HG02970 (cell line): ENCODE measurements at regions not wholly inside any gene's neighbourhood (a gene's known extent, or its start where the extent isn't known, plus 50 kb on each side); places are given as distances from the start of the nearest gene placed in this dataset.

Experiments used
- ATAC-seq: cut with Tn5 transposase; IDR thresholded peaks from one replicate; pipeline ENCODE4 v1.9.1; 2021; ENCODE audit warnings: mild to moderate bottlenecking, moderate library complexity, moderate number of reproducible peaks; ENCODE audit not compliant: unreplicated experiment, low FRiP score

DNA sequence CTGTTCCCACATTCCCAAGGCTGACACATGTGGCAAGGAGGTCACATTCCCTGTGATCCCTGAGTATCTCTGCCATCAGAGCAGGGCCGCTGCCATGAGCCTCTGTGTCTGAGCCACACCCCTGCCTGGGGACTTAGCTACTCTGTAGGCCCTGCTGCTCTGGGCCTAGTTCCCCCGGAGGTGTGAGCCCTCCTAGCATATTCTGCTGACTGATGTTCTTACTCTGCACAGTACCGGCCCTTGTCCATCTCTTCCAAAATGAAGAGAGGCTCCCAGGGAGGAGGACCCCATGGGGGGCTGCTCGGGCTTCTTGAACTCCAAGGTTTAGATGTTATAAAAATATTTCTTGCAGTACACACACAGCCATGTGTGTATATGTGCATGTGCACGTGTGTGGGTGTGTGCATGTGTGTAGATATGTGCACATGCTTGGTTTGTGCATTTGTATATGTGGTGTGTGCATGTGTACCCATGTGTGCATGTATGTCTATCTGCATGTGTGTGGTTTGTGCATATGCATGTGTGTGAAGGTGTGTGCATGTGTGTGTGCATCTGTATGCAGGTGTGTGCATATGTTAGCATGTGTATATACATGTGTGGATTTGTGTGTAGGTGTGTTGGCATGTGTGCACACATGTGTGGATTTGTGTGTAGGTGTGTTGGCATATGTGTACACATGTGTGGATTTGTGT, 101.2 kb downstream of the ERMARD start:
- ATAC-seq: no peak

DNA sequence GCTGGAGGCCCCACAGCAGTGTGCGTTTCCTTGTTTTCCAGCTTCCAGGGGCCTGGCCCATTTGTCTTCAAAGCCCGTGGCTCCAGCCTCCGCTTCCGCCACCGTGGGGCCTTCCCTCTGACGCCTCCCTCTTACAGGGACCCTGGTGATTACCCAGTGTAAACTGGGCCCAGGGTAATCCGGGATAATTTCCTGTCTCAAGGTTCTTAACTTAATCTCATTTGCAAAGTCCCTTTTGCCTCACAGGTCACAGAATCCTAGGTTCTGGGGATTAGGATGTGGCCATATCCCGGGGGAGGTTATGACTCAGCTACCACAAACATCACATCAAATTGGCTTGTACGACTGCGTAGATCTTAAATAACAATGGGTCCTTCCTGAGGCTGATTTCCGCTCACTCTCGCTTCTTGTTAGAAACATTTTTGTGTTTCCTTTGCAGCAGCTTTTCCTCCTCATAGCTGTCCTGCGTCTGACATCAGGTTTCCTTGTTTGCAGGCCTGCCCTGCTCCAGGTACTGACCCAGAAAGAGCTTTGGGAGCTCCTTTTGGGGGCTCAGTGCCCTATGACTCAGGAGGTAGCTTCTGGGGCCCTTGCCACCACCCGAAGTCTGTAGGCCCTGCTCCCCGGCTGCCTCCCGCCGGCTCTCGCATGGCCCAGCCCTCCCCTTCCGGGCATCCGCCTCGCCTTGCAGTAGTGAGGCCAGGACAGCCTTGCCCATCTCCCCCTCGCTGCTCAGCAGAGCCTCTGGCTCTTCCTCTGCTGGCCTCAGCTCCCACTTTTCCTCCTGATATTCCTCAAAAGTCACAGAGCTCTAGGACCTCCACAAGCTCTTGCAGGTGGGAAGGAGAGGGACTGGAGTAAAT, 100.5 kb downstream of the ERMARD start:
- no peak for ATAC-seq

DNA sequence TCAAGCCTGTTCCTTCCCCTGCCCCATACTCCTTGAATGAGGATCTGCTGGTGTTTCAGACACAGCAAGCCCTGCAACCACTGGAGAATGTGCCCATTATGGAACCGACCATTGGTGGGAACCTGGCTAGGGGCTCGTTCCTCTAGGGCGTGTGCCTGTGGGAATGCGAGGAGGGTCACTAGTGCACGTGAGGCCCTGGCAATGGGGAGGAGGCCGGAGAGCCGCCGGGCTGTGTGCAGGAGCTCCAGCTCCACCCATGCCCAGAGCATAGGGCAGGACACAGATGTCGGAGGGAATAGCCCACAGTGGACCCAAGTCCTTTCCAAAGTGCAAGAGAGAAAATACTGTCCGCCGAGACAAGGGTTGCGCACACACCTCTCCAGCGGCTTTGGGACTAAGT, 99.3 kb downstream of the ERMARD start:
- no peak for ATAC-seq

DNA sequence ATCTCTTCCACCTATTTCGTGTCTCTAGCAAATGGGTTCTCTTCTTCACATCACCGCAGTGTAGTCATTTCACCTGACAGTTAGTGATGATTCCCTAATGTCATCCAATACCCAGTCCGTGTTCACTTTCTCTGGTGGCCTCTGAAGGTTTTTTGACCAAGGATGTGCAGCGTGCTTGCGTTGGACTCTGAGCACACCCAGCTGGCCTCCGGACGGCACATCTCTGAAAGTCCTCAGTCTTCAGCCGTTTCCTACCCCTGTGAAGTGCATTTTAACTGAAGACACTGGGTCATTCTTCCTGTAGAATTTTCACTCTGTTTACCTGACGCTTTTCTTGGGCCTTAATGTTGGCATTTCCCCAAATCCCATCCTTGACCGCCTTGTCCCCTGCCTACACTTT, 98.7 kb downstream of the ERMARD start:
- ATAC-seq: no peak

DNA sequence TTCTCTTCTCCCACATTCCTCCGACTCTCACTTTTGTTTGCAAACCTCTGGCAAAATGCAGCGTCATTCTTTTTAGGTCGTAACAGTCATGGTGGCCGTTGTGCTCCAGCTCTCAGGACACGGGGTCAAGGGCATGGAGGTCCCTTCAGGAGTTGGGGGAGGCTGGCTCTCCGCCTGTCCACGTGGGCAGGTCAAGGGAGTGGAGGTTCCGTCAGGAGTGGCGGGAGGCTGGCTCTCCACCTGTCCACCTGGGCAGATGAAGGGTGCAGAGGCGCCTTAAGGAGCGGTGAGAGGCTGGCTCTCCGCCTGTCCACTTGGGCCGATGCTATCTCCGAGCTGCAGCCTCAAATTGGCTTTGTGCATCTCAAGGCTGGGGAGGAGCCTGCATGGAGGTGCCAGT, 98.0 kb downstream of the ERMARD start:
- ATAC-seq: no peak

DNA sequence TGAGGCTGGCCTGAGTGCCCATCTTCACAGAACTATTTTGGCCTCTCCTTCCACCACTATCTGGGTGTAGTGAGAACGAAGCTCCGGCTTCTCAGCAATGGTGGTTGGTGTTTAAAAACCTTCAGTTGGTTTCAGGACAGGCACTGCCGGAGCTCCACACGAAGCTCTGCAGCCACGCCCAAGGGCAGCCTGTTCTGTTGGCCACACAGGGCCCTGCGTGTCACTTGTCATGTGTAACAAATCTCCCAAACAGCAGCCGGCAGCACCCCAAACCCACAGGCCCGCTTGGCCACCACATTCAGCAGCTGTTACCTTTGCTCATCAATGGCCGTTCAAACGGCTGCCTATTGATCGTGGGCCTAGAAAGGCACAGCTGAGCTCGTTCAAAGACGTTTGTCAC, 97.5 kb downstream of the ERMARD start:
- ATAC-seq: no peak

DNA sequence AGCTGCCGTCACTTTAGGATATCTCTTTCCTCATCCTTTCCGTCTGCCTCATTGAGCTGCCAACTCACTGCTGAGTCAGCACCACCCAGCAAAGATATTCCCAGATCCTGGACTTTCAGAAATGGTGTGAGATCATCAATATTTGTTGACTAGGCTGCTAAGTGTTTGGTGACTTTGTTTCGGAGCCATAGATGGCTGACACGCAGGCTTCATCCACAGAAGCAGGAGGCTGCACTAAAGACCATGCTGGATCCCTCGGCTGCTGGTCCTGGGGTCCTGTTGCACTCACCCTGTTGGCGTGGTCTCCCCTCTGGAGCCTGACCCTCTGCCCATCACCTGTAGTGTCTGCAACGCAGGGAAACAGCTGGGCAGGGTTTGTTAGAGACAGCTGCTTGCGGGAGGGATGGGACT, 96.5 kb downstream of the ERMARD start:
- no peak for ATAC-seq

DNA sequence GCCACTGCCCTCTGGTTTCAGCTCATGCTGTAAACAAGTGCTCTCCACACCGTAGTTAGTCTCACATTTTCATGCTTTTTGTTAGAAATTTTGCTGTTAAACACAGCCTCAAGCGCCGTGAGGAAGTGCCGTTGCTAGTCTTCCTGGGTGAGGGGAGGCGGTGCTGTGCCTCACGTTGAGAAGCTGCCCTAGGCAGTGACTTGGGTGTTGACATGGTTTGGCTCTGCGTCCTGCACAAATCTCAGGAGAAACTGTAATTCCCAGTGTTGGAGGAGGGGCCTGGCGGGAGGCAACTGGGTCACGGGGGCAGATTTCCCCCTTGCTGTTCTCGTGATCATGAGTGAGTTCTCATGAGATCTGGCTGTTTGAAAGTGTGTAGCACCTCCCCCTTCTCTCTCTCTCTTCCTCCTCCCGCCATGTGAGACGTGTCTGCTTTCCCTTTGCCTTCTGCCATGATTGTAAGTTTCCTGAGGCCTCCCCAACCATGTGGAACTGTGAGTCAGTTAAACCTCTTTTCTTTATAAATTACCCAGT, 95.8 kb downstream of the ERMARD start:
- ATAC-seq: no peak

DNA sequence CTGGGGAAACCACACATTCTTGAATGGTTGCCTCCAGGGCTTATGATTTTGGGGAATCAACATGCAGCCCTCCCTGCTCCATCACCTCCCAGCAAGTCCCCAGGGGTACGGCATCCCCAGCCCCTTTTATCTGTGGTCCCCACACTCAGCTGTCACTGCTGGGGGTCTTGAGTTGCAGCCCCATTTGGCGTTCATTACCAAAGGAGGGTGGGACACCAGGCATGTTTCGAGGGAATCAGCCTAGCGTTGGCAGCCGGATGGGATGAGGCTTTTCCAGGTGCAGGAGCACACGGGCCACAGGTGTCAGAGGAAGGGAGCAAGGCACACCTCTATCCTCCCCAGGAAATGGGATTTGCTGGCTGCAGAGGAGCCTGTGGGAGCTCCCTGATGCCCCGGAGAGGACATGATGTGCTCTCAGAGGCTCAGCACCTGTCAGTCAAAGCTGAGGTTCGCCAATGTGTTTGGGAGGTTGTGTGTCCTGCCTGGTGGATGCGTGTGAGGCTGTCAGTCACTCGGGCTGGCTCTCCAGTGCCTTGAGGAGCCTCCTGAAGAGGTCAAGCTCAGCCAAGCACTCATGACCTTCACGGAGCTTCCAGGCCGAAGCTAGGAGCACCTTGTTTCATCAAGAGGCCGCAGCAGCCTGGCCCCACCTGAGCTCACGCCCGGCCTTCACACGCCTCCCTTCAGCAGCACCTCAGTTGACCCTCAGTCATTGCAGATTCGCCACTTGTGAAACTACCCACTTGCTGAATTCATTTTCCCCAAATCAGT, 95.0 kb downstream of the ERMARD start:
- no peak for ATAC-seq

DNA sequence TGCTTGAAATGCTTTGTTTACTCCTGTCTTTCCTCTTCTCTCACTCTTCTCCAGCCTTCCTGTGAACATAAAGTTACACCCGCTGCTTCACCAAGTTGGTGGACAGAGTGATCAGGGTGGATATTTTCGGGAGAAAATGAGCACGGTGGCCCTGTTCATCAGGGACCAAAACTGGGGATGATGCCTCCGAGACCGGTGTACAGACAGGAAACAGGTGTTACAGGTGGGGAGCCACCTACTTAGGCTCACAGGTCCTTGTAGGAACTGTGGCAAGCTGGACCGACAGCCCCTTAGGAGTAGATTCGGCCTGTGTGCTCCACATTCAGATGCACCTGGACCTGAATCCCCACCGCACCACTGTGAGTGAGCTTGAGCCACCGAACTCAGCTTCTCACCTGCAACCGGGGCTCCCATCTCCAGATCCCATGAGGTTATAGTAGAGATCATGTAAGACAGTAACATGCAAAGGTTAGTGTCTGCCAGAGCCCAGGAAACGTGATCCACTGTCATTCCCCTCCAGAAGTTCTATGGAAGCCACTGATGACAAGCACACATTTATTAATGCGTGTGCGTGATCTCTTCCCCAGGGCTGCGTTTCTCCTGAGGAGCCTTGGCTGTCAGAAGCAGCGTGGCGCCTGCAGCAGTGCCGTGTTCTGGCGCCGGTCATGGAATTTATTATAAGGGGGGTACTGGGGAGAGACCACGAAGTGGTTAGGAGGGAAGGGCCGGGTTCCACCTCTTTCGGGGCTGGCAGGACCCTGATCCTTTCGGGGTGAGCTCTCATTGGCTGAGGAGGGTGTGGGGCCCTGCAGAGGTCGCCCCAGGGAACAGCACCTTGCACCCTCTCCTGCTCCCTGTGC, 94.2 kb downstream of the ERMARD start:
- ATAC-seq: no peak

DNA sequence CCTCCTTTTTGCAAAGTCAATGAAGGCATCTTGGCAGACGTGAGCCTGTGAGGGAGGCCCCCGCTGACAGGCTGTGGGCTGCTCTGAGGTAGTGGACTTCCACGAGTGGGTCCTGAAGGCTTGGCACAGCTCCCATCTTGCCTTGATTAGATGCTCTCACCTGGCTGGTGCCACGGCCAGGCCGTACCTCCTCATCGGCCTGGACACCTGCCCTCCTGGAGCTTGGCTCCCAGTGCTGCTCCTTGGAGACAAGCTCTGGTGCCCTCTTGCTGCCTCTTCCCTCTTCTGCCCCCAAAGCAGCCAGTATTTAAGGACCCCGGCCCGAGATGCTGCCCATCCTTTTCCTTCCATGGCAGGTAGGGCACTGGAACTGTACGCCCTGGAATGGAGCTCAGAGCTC, 93.5 kb downstream of the ERMARD start:
- ATAC-seq: no peak

DNA sequence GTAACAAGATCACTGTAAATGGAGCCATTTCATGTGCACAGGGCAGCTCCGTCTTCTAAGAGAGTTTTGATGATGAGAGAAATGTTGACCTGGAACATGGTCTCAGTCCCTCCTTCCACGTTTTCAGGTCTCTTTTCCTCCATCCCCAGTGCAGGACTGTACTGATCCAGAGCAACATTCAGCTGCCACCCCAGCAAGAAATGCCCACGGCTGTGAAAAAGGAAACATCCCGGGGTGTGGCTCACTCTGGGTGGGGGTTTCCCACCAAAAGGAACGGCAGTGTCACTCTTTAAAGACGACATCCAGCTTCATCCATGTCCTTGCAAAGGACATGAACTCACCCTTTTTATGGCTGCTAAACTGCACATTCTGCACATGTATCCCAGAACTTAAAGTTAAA, 92.6 kb downstream of the ERMARD start:
- no peak for ATAC-seq

DNA sequence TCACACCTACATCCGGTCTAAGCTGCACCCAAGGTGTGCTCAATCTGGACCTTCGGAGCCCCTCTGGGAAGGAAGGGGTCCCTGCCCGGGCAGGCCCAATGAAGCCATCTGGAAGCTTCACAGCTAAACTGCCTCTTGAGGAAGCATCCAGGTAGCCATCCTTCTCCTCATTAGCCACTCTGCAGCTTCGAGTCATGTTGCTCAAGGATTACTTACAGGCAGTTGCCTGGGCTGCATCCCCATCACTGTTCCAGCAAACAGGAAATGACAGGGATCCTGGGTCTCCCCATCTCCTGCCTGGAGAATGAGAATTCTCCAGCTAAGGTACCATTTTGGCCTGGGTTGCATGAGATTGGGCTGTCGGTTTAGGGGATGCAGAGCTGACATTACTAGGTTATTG, 91.7 kb downstream of the ERMARD start:
- ATAC-seq: no peak

DNA sequence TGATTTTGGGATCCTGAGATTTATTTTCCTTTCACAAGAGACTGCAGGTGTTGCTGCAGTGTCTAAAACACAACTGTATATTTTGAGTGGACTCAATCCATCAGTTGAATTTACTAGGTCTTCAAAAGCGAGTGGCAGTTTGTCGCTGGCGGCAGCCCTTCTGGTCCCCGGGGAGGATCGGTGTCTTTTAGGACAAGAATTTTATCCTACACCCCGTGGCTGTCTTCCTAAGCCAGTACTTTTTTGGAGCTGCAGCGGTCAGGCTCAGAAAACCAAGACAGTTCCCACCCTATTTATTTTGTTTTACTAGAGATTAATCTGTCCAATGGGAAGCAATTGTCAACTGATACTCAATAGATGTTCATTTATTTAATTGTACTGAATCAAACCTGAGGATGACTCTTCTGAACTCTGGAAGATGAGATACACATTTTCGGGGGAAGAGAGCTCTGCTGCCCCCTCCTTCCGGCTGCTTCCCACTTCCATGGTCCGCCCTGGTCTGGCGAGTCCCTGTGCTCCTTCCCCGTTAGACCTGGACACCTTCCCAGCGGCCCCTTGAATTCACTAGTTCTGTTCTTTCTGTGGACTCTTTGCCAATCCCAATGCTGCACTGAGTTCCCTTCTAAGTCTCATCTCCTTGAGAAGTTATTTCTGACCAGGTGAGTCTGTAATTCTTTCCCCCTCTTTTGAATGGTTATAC, 90.6 kb downstream of the ERMARD start:
- no peak for ATAC-seq

DNA sequence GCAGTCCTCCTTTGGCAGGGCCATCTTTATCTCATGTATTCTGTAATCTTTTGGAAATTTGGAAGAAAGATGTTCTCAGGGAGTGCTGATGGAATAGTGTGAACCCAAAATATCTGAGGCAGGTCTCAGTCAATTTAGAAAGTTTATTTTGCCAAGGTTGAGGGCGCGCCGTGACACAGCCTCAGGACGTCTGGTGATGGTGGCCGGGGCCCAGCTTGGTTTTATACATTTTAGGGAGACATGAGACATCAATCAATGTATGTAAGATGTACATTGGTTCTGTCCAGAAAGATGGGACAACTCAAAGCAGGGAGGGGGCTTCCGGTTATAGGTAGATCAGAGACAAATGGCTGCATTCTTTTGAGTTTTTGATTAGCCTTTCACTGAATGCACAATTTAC, 89.8 kb downstream of the ERMARD start:
- no peak for ATAC-seq

DNA sequence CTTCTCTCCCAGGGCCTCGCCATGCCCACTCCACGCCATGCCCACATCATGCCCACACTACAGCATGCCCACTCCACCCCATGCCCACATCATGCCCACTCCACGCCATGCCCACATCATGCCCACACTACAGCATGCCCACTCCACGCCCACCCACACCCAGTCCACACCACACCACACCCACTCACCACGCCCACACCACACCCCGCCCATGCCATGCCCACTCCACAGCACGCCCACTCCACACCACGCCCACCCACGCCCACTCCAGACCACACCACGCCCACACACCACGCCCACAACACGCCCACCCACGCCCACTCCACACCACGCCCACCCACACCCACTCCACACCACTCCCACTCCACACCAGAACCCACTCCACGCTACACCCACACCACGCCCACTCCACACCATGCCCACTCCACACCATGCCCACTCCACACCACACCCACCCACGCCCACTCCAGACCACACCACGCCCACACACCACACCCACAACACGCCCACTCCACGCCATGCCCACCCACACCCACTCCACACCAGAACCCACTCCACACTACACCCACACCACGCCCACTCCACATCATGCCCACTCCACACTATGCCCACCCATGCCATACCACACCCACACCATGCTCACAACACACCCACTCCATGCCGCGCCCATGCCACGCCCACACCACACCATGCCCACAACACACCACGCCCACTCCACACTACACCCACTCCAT, 88.6 kb downstream of the ERMARD start:
- ATAC-seq: no peak

DNA sequence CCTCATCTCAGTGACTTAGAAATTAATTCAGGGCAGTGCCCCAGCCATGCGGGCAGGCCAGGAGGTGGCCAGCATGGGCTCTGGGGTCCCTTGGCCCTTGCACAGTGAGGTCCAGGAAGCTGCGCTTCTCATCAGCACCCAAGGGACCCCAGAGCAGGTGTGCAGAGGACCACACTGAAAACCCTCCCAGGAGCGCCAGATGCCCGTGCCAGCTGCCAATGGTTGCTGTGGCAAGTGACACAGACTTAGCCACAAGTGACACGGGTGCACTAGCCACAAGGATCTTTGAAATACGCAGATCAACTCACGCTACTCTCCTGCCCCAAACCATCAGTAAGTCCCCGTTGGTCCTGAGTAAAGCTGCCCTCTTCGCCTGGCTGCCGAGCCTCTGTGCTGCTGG, 88.1 kb downstream of the ERMARD start:
- ATAC-seq: no peak

DNA sequence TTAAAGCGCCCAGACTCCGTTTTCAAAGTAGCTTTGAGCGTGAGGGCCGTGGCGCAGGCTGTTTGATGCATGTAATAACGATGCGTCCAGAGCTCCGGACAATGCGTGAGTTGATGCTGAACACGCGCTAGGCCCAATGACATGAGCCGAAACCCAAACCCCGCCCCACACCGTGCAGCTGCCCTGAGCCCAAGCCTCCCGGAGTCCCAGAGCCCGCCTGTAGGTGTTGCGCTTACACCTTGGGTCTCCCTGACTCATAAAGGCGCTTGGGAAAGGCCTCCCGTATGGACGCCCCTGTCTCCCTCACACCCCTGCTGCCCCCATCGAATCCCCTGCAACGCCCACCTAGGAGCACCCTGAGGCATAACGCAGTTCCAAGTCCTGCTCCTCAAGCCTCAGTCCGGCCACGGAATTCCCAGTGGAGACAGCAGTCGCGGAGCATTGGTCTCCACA, 87.6 kb downstream of the ERMARD start:
- ATAC-seq: no peak
